SU-DHL-6 (cell line): ENCODE measurements at regions not wholly inside any gene's neighbourhood (a gene's known extent, or its start where the extent isn't known, plus 50 kb on each side); places are given as distances from the start of the nearest gene placed in this dataset.

Source experiments
- H2AFZ ChIP-seq: fragments of 200-600 bp; sonication (generic); 2 replicates; pipeline ENCODE4 v1.6.1; 2014; ENCODE audit warnings: low read depth, mild to moderate bottlenecking, moderate library complexity, mixed read lengths, antibody characterized with exemption, low read length; ENCODE audit not compliant: severe bottlenecking
- H3F3A ChIP-seq: fragments of 200-600 bp; shearing (Covaris generic); 2 replicates; pipeline ENCODE4 v1.6.0; 2016; ENCODE audit warnings: antibody characterized with exemption, mild to moderate bottlenecking; ENCODE audit not compliant: insufficient read depth
- H3K27ac ChIP-seq: fragments of 200-600 bp; sonication (generic); 2 replicates; pipeline ENCODE4 v1.5.1; 2016; ENCODE audit warnings: low read depth, mild to moderate bottlenecking, low read length, moderate library complexity, mixed read lengths
- H3K27me3 ChIP-seq: fragments of 200-600 bp; sonication (generic), shearing (Covaris generic); 2 replicates; pipeline ENCODE4 v1.6.0; 2014; ENCODE audit warnings: mild to moderate bottlenecking, low read length
- H3K36me3 ChIP-seq: fragments of 200-600 bp; sonication (generic); 2 replicates; pipeline ENCODE4 v1.6.1; 2014; ENCODE audit warnings: mild to moderate bottlenecking, low read length, mixed read lengths
- H3K4me2 ChIP-seq: fragments of 300-600, 200-600 bp; shearing (Covaris generic), sonication (generic); 2 replicates; pipeline ENCODE4 v1.6.0; 2014; ENCODE audit warnings: low read length, low read depth, mild to moderate bottlenecking; ENCODE audit not compliant: poor library complexity, severe bottlenecking
- H3K4me3 ChIP-seq: fragments of 200-600 bp; sonication (generic); 2 replicates; pipeline ENCODE4 v1.5.1; 2014; ENCODE audit warnings: antibody characterized with exemption, low read length, mild to moderate bottlenecking, mixed read lengths; ENCODE audit not compliant: insufficient read depth, poor library complexity, severe bottlenecking
- H3K79me2 ChIP-seq: fragments of 200-600 bp; sonication (generic); 2 replicates; pipeline ENCODE4 v1.6.1; 2014; ENCODE audit warnings: mild to moderate bottlenecking, low read length, moderate library complexity; ENCODE audit not compliant: insufficient read depth
- H3K9ac ChIP-seq: fragments of 200-600 bp; sonication (generic); 2 replicates; pipeline ENCODE4 v1.7.0; 2014; ENCODE audit warnings: mild to moderate bottlenecking, low read length
- H3K9me2 ChIP-seq: fragments of 200-600 bp; sonication (generic); replicated peaks from 2 replicates; pipeline ENCODE4 v1.6.1; 2014; ENCODE audit warnings: low read length; ENCODE audit not compliant: insufficient read depth
- H3K9me3 ChIP-seq: fragments of 200-600 bp; sonication (generic); 2 replicates; pipeline ENCODE4 v1.6.1; 2014; ENCODE audit warnings: low read length, mixed read lengths; ENCODE audit not compliant: insufficient read depth
- H4K20me1 ChIP-seq: fragments of 200-600 bp; sonication (generic); 2 replicates; pipeline ENCODE4 v1.6.1; 2014; ENCODE audit warnings: low read depth, mild to moderate bottlenecking, antibody characterized with exemption, low read length, moderate library complexity, mixed read lengths
- CTCF ChIP-seq: fragments of 200-600 bp; sonication (generic); IDR thresholded peaks from one replicate; pipeline ENCODE4 v1.5.1; 2017; ENCODE audit warnings: antibody characterized with exemption, mild to moderate bottlenecking, low read length, moderate library complexity; ENCODE audit not compliant: insufficient read depth, poor library complexity, severe bottlenecking
- EZH2phosphoT487 ChIP-seq: fragments of 200-600 bp; sonication (generic), shearing (Covaris generic); conservative IDR thresholded peaks from 2 replicates; pipeline ENCODE4 v1.6.1; 2018; ENCODE audit warnings: mild to moderate bottlenecking, antibody characterized with exemption, low read length, moderate library complexity, mixed read lengths

GRCh38 chr11:80515097-80515496 is 1074.3 kb upstream of the TENM4 start:
- Histone ChIP-seq H3F3A (no peaks in the 10 kb centered on the region), H3K9me2 (no peaks in the 10 kb centered on the region), H3K9ac (no peak overlapping the region), H3K9me3 (no peaks in the 10 kb centered on the region), H3K36me3 (no peaks in the 10 kb centered on the region), H4K20me1 (no peaks in the 10 kb centered on the region), H3K27ac (no peak overlapping the region), H3K79me2 (no peaks in the 10 kb centered on the region), H3K27me3 (no peaks in the 10 kb centered on the region), H3K4me2 (no peak overlapping the region), H3K4me3 (no peak overlapping the region), H2AFZ (no peak overlapping the region)
- no peak for TF ChIP-seq CTCF
- no peak for TF ChIP-seq EZH2phosphoT487

GRCh38 chr11:80512491-80512890 is 1071.7 kb upstream of the TENM4 start:
- Histone ChIP-seq H3K27ac (no peak overlapping the region), H3K79me2 (no peaks in the 10 kb centered on the region)
- TF ChIP-seq CTCF, result no peak
- TF ChIP-seq EZH2phosphoT487, result no peak

GRCh38 chr11:80505771-80506170 is 1064.9 kb upstream of the TENM4 start:
- Histone ChIP-seq H3K27ac (no peak overlapping the region), H2AFZ (no peak overlapping the region), H3K9me2 (no peaks in the 10 kb centered on the region)

More at GRCh38 chr11:80512491-80512890, 1071.7 kb upstream of the TENM4 start:
- Histone ChIP-seq H3K36me3 (no peaks in the 10 kb centered on the region), H2AFZ (no peak overlapping the region), H3K27me3 (no peaks in the 10 kb centered on the region), H3K9me2 (no peaks in the 10 kb centered on the region), H3K9ac (no peak overlapping the region), H3K9me3 (no peaks in the 10 kb centered on the region), H3K4me2 (no peak overlapping the region), H3F3A (no peaks in the 10 kb centered on the region), H3K4me3 (no peak overlapping the region), H4K20me1 (no peaks in the 10 kb centered on the region)

GRCh38 chr11:80503990-80504389 is 1063.2 kb upstream of the TENM4 start:
- Histone ChIP-seq H3F3A (no peaks in the 10 kb centered on the region), H3K9ac (no peak overlapping the region)

More at GRCh38 chr11:80505771-80506170, 1064.9 kb upstream of the TENM4 start:
- TF ChIP-seq EZH2phosphoT487, result no peak
- Histone ChIP-seq H3K79me2 (no peaks in the 10 kb centered on the region), H3K9me3 (no peaks in the 10 kb centered on the region), H3F3A (no peaks in the 10 kb centered on the region), H4K20me1 (no peaks in the 10 kb centered on the region), H3K36me3 (no peaks in the 10 kb centered on the region), H3K9ac (no peak overlapping the region), H3K4me3 (no peak overlapping the region), H3K27me3 (no peaks in the 10 kb centered on the region), H3K4me2 (no peak overlapping the region)

More at GRCh38 chr11:80503990-80504389, 1063.2 kb upstream of the TENM4 start:
- H3K9me3 ChIP-seq, result no peaks in the 10 kb centered on the region
- no peak overlapping the region for H3K27ac ChIP-seq
- H3K9me2 ChIP-seq, result no peaks in the 10 kb centered on the region
- no peak for TF ChIP-seq EZH2phosphoT487
- no peak for TF ChIP-seq CTCF
- no peak overlapping the region for H3K4me2 ChIP-seq
- H3K4me3 ChIP-seq, result no peak overlapping the region
- no peaks in the 10 kb centered on the region for H3K27me3 ChIP-seq
- H4K20me1 ChIP-seq, result no peaks in the 10 kb centered on the region
- no peak overlapping the region for H2AFZ ChIP-seq
- H3K79me2 ChIP-seq, result no peaks in the 10 kb centered on the region
- no peaks in the 10 kb centered on the region for H3K36me3 ChIP-seq
